ENCODE measurements at regions not wholly inside any gene's neighbourhood (a gene's known extent, or its start where the extent isn't known, plus 50 kb on each side); places are given as distances from the start of the nearest gene placed in this dataset.

DNA sequence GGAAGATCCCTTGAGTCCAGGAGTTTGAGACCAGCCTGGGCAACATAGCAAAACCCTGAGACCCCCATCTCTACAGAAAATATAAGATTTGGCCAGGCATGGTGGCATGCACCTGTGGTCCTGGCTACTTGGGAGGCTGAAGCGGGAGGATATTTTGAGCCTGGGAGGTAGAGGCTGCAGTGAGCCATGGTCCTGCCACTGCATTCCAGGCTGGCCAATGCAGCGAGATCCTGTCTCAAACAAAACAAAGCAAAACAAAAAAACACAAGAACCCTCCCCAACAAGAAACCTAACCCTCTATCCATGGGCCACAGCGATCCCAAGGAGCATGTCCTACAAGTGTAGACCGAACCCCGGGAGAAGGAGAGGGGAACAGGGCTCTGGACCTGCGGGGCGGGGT, 133.3 kb downstream of the MGAT5B start:
- H4K91ac ChIP-seq (ENCODE audit: insufficient read depth, low read depth, low read length) = no peak overlapping the region
- H2BK15ac ChIP-seq (ENCODE audit: low read depth, low read length) = no peak overlapping the region
- H3K9ac ChIP-seq (ENCODE audit: low read depth, low read length) = no peak overlapping the region
- DNase-seq = no peak
- no TSS peak for BruUV-seq (replicated peaks)
- no peak for ATAC-seq (ENCODE audit: low read depth)
- ChIA-PET CTCF (no interaction called here), POLR2A (ENCODE audit: unreplicated experiment) (no interaction called here)
- dilution Hi-C loops (cut with HindIII; ENCODE audit: low sequenced_read_pairs, unreplicated experiment) = no loop called here
- no peak overlapping the region for H3K4me3 ChIP-seq (ENCODE audit: insufficient read depth, low read depth, low read length)
- H3K27me3 ChIP-seq (ENCODE audit: control insufficient read depth, insufficient read depth, low read length) = peaks cover 20% of the 10 kb centered on the region
- H3K4me1 ChIP-seq (ENCODE audit: control insufficient read depth, insufficient read depth, low read length) = peaks cover 5% of the 10 kb centered on the region
- H2AFZ ChIP-seq (replicated peaks; ENCODE audit: low read length, poor library complexity) = no peak overlapping the region
- H3K4ac ChIP-seq (ENCODE audit: low read depth, low read length) = no peak overlapping the region
- no peaks in the 10 kb centered on the region; the same call in 1 of the 2 replicates for H4K20me1 ChIP-seq (ENCODE audit: insufficient read depth, low read length)
- no peaks in the 10 kb centered on the region for H3K9me3 ChIP-seq (ENCODE audit: control insufficient read depth, insufficient read depth, low read length)
- no peak overlapping the region for H3K14ac ChIP-seq (replicated peaks; ENCODE audit: low read depth, low read length)
- intact Hi-C loops (cut with micrococcal nuclease) = no loop called here
- peaks cover 5% of the 10 kb centered on the region; the same call in 1 of the 2 replicates for H3K9me1 ChIP-seq (ENCODE audit: insufficient read depth, low read length)
- no peaks in the 10 kb centered on the region for H3K36me3 ChIP-seq (ENCODE audit: control insufficient read depth, insufficient read depth, low read length)
- TF ChIP-seq SMC3 (IDR thresholded peaks at IDR 0.05; ENCODE audit: low read depth, low read length) (no peak), RAD21 (IDR thresholded peaks at IDR 0.05; ENCODE audit: low read length) (no peak), POLR2A (IDR thresholded peaks at IDR 0.05; ENCODE audit: low read depth, low read length) (no peak), NFE2L2 (IDR thresholded peaks at IDR 0.05; ENCODE audit: low read depth, low read length) (no peak), RCOR1 (IDR thresholded peaks at IDR 0.05; ENCODE audit: insufficient replicate concordance, low read length) (no peak), FOS (IDR thresholded peaks at IDR 0.05; ENCODE audit: low read depth, low read length) (no peak), MAFK (IDR thresholded peaks at IDR 0.05; ENCODE audit: low read depth, low read length) (no peak), MAZ (IDR thresholded peaks at IDR 0.05; ENCODE audit: borderline replicate concordance, low read depth, low read length) (no peak), CHD1 (IDR thresholded peaks at IDR 0.05; ENCODE audit: low read depth, low read length) (no peak), BHLHE40 (IDR thresholded peaks at IDR 0.05; ENCODE audit: low read depth, low read length) (no peak), CEBPB (IDR thresholded peaks at IDR 0.05; ENCODE audit: low read depth, low read length) (no peak), RFX5 (IDR thresholded peaks at IDR 0.05; ENCODE audit: low read depth, low read length) (no peak)
- TF ChIP-seq, protein P1, sequence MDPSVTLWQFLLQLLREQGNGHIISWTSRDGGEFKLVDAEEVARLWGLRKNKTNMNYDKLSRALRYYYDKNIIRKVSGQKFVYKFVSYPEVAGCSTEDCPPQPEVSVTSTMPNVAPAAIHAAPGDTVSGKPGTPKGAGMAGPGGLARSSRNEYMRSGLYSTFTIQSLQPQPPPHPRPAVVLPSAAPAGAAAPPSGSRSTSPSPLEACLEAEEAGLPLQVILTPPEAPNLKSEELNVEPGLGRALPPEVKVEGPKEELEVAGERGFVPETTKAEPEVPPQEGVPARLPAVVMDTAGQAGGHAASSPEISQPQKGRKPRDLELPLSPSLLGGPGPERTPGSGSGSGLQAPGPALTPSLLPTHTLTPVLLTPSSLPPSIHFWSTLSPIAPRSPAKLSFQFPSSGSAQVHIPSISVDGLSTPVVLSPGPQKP (IDR thresholded peaks at IDR 0.05; ENCODE audit: borderline replicate concordance, low read depth, low read length) = no peak
- TF ChIP-seq, protein P2, sequence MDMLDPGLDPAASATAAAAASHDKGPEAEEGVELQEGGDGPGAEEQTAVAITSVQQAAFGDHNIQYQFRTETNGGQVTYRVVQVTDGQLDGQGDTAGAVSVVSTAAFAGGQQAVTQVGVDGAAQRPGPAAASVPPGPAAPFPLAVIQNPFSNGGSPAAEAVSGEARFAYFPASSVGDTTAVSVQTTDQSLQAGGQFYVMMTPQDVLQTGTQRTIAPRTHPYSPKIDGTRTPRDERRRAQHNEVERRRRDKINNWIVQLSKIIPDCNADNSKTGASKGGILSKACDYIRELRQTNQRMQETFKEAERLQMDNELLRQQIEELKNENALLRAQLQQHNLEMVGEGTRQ (IDR thresholded peaks at IDR 0.05; ENCODE audit: low read depth, low read length) = no peak
- TF ChIP-seq, protein P3, sequence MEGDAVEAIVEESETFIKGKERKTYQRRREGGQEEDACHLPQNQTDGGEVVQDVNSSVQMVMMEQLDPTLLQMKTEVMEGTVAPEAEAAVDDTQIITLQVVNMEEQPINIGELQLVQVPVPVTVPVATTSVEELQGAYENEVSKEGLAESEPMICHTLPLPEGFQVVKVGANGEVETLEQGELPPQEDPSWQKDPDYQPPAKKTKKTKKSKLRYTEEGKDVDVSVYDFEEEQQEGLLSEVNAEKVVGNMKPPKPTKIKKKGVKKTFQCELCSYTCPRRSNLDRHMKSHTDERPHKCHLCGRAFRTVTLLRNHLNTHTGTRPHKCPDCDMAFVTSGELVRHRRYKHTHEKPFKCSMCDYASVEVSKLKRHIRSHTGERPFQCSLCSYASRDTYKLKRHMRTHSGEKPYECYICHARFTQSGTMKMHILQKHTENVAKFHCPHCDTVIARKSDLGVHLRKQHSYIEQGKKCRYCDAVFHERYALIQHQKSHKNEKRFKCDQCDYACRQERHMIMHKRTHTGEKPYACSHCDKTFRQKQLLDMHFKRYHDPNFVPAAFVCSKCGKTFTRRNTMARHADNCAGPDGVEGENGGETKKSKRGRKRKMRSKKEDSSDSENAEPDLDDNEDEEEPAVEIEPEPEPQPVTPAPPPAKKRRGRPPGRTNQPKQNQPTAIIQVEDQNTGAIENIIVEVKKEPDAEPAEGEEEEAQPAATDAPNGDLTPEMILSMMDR (conservative IDR thresholded peaks at IDR 0.05; ENCODE audit: low read depth, low read length) = no peak
- H3K23ac ChIP-seq (ENCODE audit: low read depth, low read length) = no peak overlapping the region
- H3K4me2 ChIP-seq (ENCODE audit: low read depth, low read length) = no peak overlapping the region
- H4K8ac ChIP-seq (ENCODE audit: low read depth in 2 of 2, low read length in 2 of 2) = no peak overlapping the region
- H2BK120ac ChIP-seq (ENCODE audit: low read depth, low read length) = no peak overlapping the region
- H3K79me1 ChIP-seq (ENCODE audit: low read depth in 1 of 2, low read length in 2 of 2) = no peaks in the 10 kb centered on the region
- no peak overlapping the region for H2AK5ac ChIP-seq (ENCODE audit: low read depth, low read length)
- no CpG with 5 or more reads among the region's 7 CpGs for WGBS, 2 experiments (ENCODE audit: extremely low coverage in 2 of 2, insufficient read length in 1 of 2)
- H4K5ac ChIP-seq (ENCODE audit: low read depth, low read length) = no peak overlapping the region
- H3K27ac ChIP-seq (ENCODE audit: insufficient read depth, low read length) = no peak overlapping the region
- no peak overlapping the region for H3K18ac ChIP-seq (ENCODE audit: low read depth, low read length)
- in situ Hi-C loops (cut with MboI; ENCODE audit: low sequenced_read_pairs) = no loop called here
- H2BK20ac ChIP-seq (ENCODE audit: low read depth, low read length) = no peak overlapping the region
- no peak overlapping the region for H3K56ac ChIP-seq (ENCODE audit: extremely low read depth, insufficient read depth, low read length)
- H2AK9ac ChIP-seq (replicated peaks; ENCODE audit: low read depth, low read length, poor library complexity) = no peak overlapping the region
- no peak overlapping the region for H2BK5ac ChIP-seq (ENCODE audit: low read depth, low read length, poor library complexity, severe bottlenecking)

Measured in IMR-90 (cell line).